GM19452 (cell line): ENCODE measurements at regions not wholly inside any gene's neighbourhood (a gene's known extent, or its start where the extent isn't known, plus 50 kb on each side); places are given as distances from the start of the nearest gene placed in this dataset.

Source experiments
- ATAC-seq: cut with Tn5 transposase; IDR thresholded peaks from one replicate; pipeline ENCODE4 v1.9.1; 2021; ENCODE audit not compliant: unreplicated experiment

GRCh38 chr13:32905063-32905863, 111.0 kb upstream of the KL start:
- ATAC-seq: no peak

- no peak for ATAC-seq
These were observed 110.4 kb upstream of the KL start for GRCh38 chr13:32905864-32906180.

- no peak for ATAC-seq
These were observed 109.0 kb upstream of the KL start for GRCh38 chr13:32907211-32907610.

GRCh38 chr13:32910530-32910929, 105.7 kb upstream of the KL start:
- ATAC-seq: no peak

GRCh38 chr13:32911506-32911905, 104.7 kb upstream of the KL start:
- no peak for ATAC-seq

- ATAC-seq: no peak
These were observed 101.5 kb upstream of the KL start for GRCh38 chr13:32914686-32915085.

- no peak for ATAC-seq
These were observed 98.7 kb upstream of the KL start for GRCh38 chr13:32917504-32917903.

GRCh38 chr13:32923725-32924124, 92.5 kb upstream of the KL start:
- ATAC-seq: no peak

GRCh38 chr13:32924886-32925285, 91.3 kb upstream of the KL start:
- ATAC-seq: no peak

GRCh38 chr13:32925506-32925905, 90.7 kb upstream of the KL start:
- no peak for ATAC-seq

GRCh38 chr13:32932376-32932775, 83.8 kb upstream of the KL start:
- ATAC-seq: no peak

GRCh38 chr13:32936716-32937115, 79.5 kb upstream of the KL start:
- no peak for ATAC-seq

GRCh38 chr13:32938314-32938713, 77.9 kb upstream of the KL start:
- no peak for ATAC-seq

GRCh38 chr13:32938907-32939306, 77.3 kb upstream of the KL start:
- no peak for ATAC-seq

- peak; percentile 60 for ATAC-seq
These were observed 75.6 kb upstream of the KL start for GRCh38 chr13:32940601-32941000.

- ATAC-seq: no peak
These were observed 74.9 kb upstream of the KL start for GRCh38 chr13:32941368-32941767.

- no peak for ATAC-seq
These were observed 69.7 kb upstream of the KL start for GRCh38 chr13:32946558-32946957.

GRCh38 chr13:32947411-32948276, 68.6 kb upstream of the KL start:
- no peak for ATAC-seq

GRCh38 chr13:32949820-32950219, 66.4 kb upstream of the KL start:
- ATAC-seq: no peak

- ATAC-seq: no peak
These were observed 64.6 kb upstream of the KL start for GRCh38 chr13:32951580-32951979.

GRCh38 chr13:32955881-32956594, 60.2 kb upstream of the KL start:
- ATAC-seq: no peak

- no peak for ATAC-seq
These were observed 59.7 kb upstream of the KL start for GRCh38 chr13:32956595-32956933.
